Esophagus squamous epithelium (tissue), 4 donors: ENCODE measurements at regions not wholly inside any gene's neighbourhood (a gene's known extent, or its start where the extent isn't known, plus 50 kb on each side); places are given as distances from the start of the nearest gene placed in this dataset.

ENCODE experiments used
- POLR2A ChIP-seq, 4 donors: fragments of 450-650 bp; IDR thresholded peaks; one replicate each; pipeline ENCODE4 v1.6.1; 2017; ENCODE audit warnings: antibody characterized with exemption in 4 of 4, mild to moderate bottlenecking in 4 of 4, moderate library complexity in 3 of 4
- TF ChIP-seq, protein P1 (sequence below), 6 experiments: fragments of 450-650 bp in 4 of 6; fragments of 200-600 bp in 2 of 6; sonication (generic) in 2 of 6; IDR thresholded peaks; one replicate each; pipeline ENCODE4 v1.5.1; 2016 to 2019; ENCODE audit warnings: antibody characterized with exemption in 6 of 6, mild to moderate bottlenecking in 4 of 6, moderate library complexity in 4 of 6

DNA sequence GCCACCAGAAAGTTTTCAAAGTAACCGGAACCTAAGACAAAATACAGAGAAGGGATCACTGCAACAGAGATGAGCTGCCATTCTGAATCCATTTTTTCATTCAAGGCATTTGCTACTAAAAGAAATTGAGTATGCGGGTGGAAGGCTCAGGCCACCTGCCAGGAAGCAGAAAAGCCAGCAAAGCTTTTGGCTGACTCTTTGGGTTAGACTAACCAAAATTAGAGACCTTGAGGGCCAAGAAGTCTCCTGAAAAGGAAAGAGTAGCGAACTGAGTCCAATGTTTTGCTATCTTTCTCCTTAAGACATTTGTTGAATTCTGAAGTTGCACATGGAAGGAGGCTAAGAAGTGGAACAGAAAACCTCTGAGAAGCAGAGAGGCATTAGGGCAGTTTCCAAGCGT lies 79.0 kb downstream of the FAS start:
- no peak for TF ChIP-seq POLR2A (IDR thresholded peaks at IDR 0.05)
- TF ChIP-seq, protein P1, sequence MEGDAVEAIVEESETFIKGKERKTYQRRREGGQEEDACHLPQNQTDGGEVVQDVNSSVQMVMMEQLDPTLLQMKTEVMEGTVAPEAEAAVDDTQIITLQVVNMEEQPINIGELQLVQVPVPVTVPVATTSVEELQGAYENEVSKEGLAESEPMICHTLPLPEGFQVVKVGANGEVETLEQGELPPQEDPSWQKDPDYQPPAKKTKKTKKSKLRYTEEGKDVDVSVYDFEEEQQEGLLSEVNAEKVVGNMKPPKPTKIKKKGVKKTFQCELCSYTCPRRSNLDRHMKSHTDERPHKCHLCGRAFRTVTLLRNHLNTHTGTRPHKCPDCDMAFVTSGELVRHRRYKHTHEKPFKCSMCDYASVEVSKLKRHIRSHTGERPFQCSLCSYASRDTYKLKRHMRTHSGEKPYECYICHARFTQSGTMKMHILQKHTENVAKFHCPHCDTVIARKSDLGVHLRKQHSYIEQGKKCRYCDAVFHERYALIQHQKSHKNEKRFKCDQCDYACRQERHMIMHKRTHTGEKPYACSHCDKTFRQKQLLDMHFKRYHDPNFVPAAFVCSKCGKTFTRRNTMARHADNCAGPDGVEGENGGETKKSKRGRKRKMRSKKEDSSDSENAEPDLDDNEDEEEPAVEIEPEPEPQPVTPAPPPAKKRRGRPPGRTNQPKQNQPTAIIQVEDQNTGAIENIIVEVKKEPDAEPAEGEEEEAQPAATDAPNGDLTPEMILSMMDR (IDR thresholded peaks at IDR 0.05), result no peak
